Glutamatergic neuron (in vitro differentiated cells): ENCODE measurements at regions not wholly inside any gene's neighbourhood (a gene's known extent, or its start where the extent isn't known, plus 50 kb on each side); places are given as distances from the start of the nearest gene placed in this dataset.

Source experiments
- DNase-seq: peaks from one replicate; pipeline ENCODE4 v3.0.0; 2022
- H3K27ac Mint-ChIP-seq: one replicate; pipeline ENCODE4 v1.8.0; 2020; ENCODE audit warnings: mild to moderate bottlenecking, mixed read lengths, inconsistent platforms; ENCODE audit not compliant: unreplicated experiment
- H3K27me3 Mint-ChIP-seq: one replicate; pipeline ENCODE4 v1.8.0; 2020; ENCODE audit warnings: mild to moderate bottlenecking, moderate library complexity, mixed read lengths, inconsistent platforms; ENCODE audit not compliant: unreplicated experiment
- H3K36me3 Mint-ChIP-seq: one replicate; pipeline ENCODE4 v1.8.0; 2020; ENCODE audit warnings: mild to moderate bottlenecking, mixed read lengths, inconsistent platforms; ENCODE audit not compliant: unreplicated experiment
- H3K4me1 Mint-ChIP-seq: one replicate; pipeline ENCODE4 v1.8.0; 2020; ENCODE audit warnings: mild to moderate bottlenecking, low read depth, mixed read lengths, inconsistent platforms; ENCODE audit not compliant: unreplicated experiment
- H3K4me3 Mint-ChIP-seq: one replicate; pipeline ENCODE4 v1.8.0; 2020; ENCODE audit warnings: mild to moderate bottlenecking, mixed read lengths, inconsistent platforms; ENCODE audit not compliant: unreplicated experiment
- H3K9me3 Mint-ChIP-seq: one replicate; pipeline ENCODE4 v1.8.0; 2020; ENCODE audit warnings: mild to moderate bottlenecking, moderate library complexity, mixed read lengths, inconsistent platforms; ENCODE audit not compliant: unreplicated experiment
- CTCF ChIP-seq: fragments of 200-600 bp; sonication (generic); IDR thresholded peaks from one replicate; pipeline ENCODE4 v1.5.0; 2021; ENCODE audit not compliant: partially characterized antibody, unreplicated experiment

GRCh38 chr9:88712484-88712883, 177.5 kb downstream of the NXNL2 start:
- TF ChIP-seq CTCF = no peak
- Mint-ChIP-seq H3K4me1 (peaks cover 3% of the 10 kb centered on the region), H3K9me3 (peaks cover 2% of the 10 kb centered on the region), H3K27ac (no peak overlapping the region), H3K36me3 (no peaks in the 10 kb centered on the region), H3K4me3 (no peak overlapping the region), H3K27me3 (peaks cover 2% of the 10 kb centered on the region)
- DNase-seq = no peak

GRCh38 chr9:88713010-88713409, 178.0 kb downstream of the NXNL2 start:
- no peak for TF ChIP-seq CTCF
- Mint-ChIP-seq H3K4me3 (no peak overlapping the region), H3K4me1 (peaks cover 3% of the 10 kb centered on the region), H3K36me3 (no peaks in the 10 kb centered on the region), H3K9me3 (peaks cover 2% of the 10 kb centered on the region), H3K27ac (no peak overlapping the region), H3K27me3 (peaks cover 2% of the 10 kb centered on the region)
- DNase-seq = no peak

GRCh38 chr9:88716596-88717290, 181.8 kb downstream of the NXNL2 start:
- peaks cover 3% of the 10 kb centered on the region for H3K4me1 Mint-ChIP-seq
- H3K36me3 Mint-ChIP-seq = no peaks in the 10 kb centered on the region
- DNase-seq = no peak
- no peak for TF ChIP-seq CTCF
- peaks cover 2% of the 10 kb centered on the region for H3K9me3 Mint-ChIP-seq
- H3K4me3 Mint-ChIP-seq = no peak overlapping the region
- H3K27me3 Mint-ChIP-seq = peaks cover 2% of the 10 kb centered on the region
- H3K27ac Mint-ChIP-seq = no peak overlapping the region

GRCh38 chr9:88721025-88721424, 186.0 kb downstream of the NXNL2 start:
- no peaks in the 10 kb centered on the region for H3K9me3 Mint-ChIP-seq
- TF ChIP-seq CTCF = no peak
- DNase-seq = no peak
- H3K4me1 Mint-ChIP-seq = peaks cover 3% of the 10 kb centered on the region
- peaks cover 2% of the 10 kb centered on the region for H3K27me3 Mint-ChIP-seq
- no peak overlapping the region for H3K27ac Mint-ChIP-seq
- H3K36me3 Mint-ChIP-seq = no peaks in the 10 kb centered on the region
- no peak overlapping the region for H3K4me3 Mint-ChIP-seq

GRCh38 chr9:88721495-88722279, 186.7 kb downstream of the NXNL2 start:
- H3K4me3 Mint-ChIP-seq = no peak overlapping the region
- no peak for DNase-seq
- peaks cover 2% of the 10 kb centered on the region for H3K27me3 Mint-ChIP-seq
- no peaks in the 10 kb centered on the region for H3K9me3 Mint-ChIP-seq
- no peaks in the 10 kb centered on the region for H3K36me3 Mint-ChIP-seq
- H3K27ac Mint-ChIP-seq = no peak overlapping the region
- peaks cover 3% of the 10 kb centered on the region for H3K4me1 Mint-ChIP-seq
- TF ChIP-seq CTCF = no peak
